ENCODE measurements at regions not wholly inside any gene's neighbourhood (a gene's known extent, or its start where the extent isn't known, plus 50 kb on each side); places are given as distances from the start of the nearest gene placed in this dataset.

- TF ChIP-seq PBX3 (IDR thresholded peaks at IDR 0.05) (no peak), NRF1 (IDR thresholded peaks at IDR 0.05; ENCODE audit: low read depth, low read length) (no peak), JUND (IDR thresholded peaks at IDR 0.05) (no peak), ZBTB33 (IDR thresholded peaks at IDR 0.05; ENCODE audit: borderline replicate concordance, low read depth) (no peak)
These were observed 547.2 kb upstream of the MAN1A1 start (continued) for GRCh38 chr6:119896806-119897205.

GRCh38 chr6:119895626-119896025, 546.1 kb upstream of the MAN1A1 start:
- TF ChIP-seq SMC3 (IDR thresholded peaks at IDR 0.05; ENCODE audit: low read depth, low read length) (no peak), MXI1 (IDR thresholded peaks at IDR 0.05; ENCODE audit: low read depth, low read length) (no peak), RAD21 (IDR thresholded peaks at IDR 0.05; ENCODE audit: low read length) (no peak), SIN3A (IDR thresholded peaks at IDR 0.05; ENCODE audit: borderline replicate concordance, low read depth, low read length) (no peak), USF2 (IDR thresholded peaks at IDR 0.05; ENCODE audit: borderline replicate concordance, low read depth, low read length) (no peak), RCOR1 (IDR thresholded peaks at IDR 0.05; ENCODE audit: low read length) (no peak), MEF2A (IDR thresholded peaks at IDR 0.05; ENCODE audit: borderline replicate concordance, low read depth) (no peak), REST (IDR thresholded peaks at IDR 0.05; ENCODE audit: low read depth, low read length) (no peak), GATA2 (CRISPR knock-in tag; IDR thresholded peaks at IDR 0.05) (no peak)
- ChIA-PET CTCF (no interaction called here), POLR2A (no interaction called here)
- Histone ChIP-seq H3K36me3 (replicated peaks in 1 of 2; ENCODE audit: control insufficient read depth in 1 of 2, insufficient read depth in 2 of 2, low read length in 1 of 2) (no peaks in the 10 kb centered on the region), H3K9ac (no peak overlapping the region), H2AFZ (ENCODE audit: low read depth) (no peak overlapping the region), H3K4me3 (ENCODE audit: low read depth in 2 of 2, low read length in 1 of 2) (no peak overlapping the region), H3K9me2 (no peaks in the 10 kb centered on the region), H3K9me3 (no peaks in the 10 kb centered on the region), H3K27me3 (ENCODE audit: insufficient read depth) (no peaks in the 10 kb centered on the region), H3K4me2 (no peak overlapping the region), H3F3A (replicated peaks; ENCODE audit: insufficient read depth) (no peaks in the 10 kb centered on the region), H3K79me2 (ENCODE audit: insufficient read depth) (no peaks in the 10 kb centered on the region), H3K27ac (ENCODE audit: low read depth in 2 of 2, low read length in 1 of 2) (no peak overlapping the region), H4K20me1 (ENCODE audit: insufficient read depth) (no peaks in the 10 kb centered on the region), H3K4me1 (ENCODE audit: control insufficient read depth in 1 of 2, insufficient read depth in 2 of 2, low read depth in 1 of 2, low read length in 1 of 2) (no peaks in the 10 kb centered on the region)
- no peak for DNase-seq
- 37% methylated on average over 2 of the region's 2 CpGs for WGBS (ENCODE audit: low lambda C conversion rate)
